ENCODE measurements at regions not wholly inside any gene's neighbourhood (a gene's known extent, or its start where the extent isn't known, plus 50 kb on each side); places are given as distances from the start of the nearest gene placed in this dataset.
A peak's percentile ranks its signal among the peaks of the same experiment; 100 is the strongest.
"Not testable (repeated sequence)": the region's sequence is repeated elsewhere in the genome, so short reads cannot be mapped to it uniquely, and the experiment has no call there.

GRCh38 chr10:9023206-9023605, 968.7 kb downstream of the GATA3 start:
- Mint-ChIP-seq H3K27ac (no peak overlapping the region), H3K4me1 (peaks cover 28% of the 10 kb centered on the region)

DNA sequence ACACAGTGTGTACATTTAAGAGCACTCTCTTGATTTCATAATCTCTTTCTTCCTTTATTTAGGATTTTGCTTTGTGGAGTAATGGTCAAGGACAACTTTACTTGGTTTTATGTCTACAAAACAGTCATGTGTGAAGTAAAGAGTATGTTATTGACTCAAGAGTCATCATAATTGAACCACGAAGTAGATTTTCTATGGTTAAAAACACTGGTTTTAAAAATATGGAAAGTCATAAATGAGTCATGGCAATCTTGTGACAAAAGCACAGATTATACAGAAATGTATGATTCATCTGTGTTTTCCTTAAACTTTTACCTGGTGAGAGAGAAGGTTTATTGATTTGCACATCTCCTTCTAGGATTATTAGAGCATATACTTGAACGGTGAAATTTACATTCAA, 969.7 kb downstream of the GATA3 start:
- H3K4me1 Mint-ChIP-seq: peaks cover 30% of the 10 kb centered on the region
- H3K9me3 Mint-ChIP-seq: no peaks in the 10 kb centered on the region
- DNase-seq (no peak), ATAC-seq (peak; percentile 78)
- H3K27me3 Mint-ChIP-seq: peaks cover 7% of the 10 kb centered on the region
- H3K27ac Mint-ChIP-seq: no peak overlapping the region
- H3K4me3 Mint-ChIP-seq: peak overlapping the region in 1 of 2 donors; percentile 11

More at GRCh38 chr10:9023206-9023605, 968.7 kb downstream of the GATA3 start:
- ATAC-seq (no peak), DNase-seq (no peak)
- no peak overlapping the region for H3K4me3 Mint-ChIP-seq
- peaks cover 7% of the 10 kb centered on the region for H3K27me3 Mint-ChIP-seq
- H3K9me3 Mint-ChIP-seq: no peaks in the 10 kb centered on the region

DNA sequence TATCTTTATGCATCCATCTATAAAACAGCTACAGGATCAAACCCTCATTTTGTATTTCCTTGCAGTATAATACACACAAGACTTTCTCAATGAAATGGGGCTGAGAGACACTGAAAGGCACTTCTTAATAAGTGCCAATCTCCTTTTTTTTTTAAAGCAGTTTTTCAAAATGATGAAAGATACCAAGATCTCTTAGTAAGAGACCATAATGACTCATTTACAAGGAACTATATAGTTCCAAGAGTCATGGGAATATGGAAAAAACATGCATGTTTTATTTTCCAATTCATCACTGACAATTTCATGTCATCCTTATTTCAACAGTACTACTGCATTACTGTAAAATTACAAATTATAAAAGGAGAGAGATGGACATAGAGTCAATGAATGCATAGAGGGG, 973.7 kb downstream of the GATA3 start:
- H3K4me1 Mint-ChIP-seq: peaks cover 34% of the 10 kb centered on the region
- H3K9me3 Mint-ChIP-seq: peaks cover 0 to 2% of the 10 kb centered on the region in 2 donors
- no peaks in the 10 kb centered on the region for H3K27me3 Mint-ChIP-seq
- ATAC-seq (no peak), DNase-seq (no peak)
- H3K4me3 Mint-ChIP-seq: no peak overlapping the region
- no peak overlapping the region for H3K27ac Mint-ChIP-seq

GRCh38 chr10:9035355-9035754, 980.9 kb downstream of the GATA3 start:
- ATAC-seq: no peak

GRCh38 chr10:9036711-9037204, 982.3 kb downstream of the GATA3 start:
- ATAC-seq (no peak), DNase-seq (no peak)
- peaks cover 3% of the 10 kb centered on the region for H3K4me1 Mint-ChIP-seq
- H3K9me3 Mint-ChIP-seq: peaks cover 13 to 31% of the 10 kb centered on the region in 2 donors
- H3K27me3 Mint-ChIP-seq: no peaks in the 10 kb centered on the region
- no peak overlapping the region for H3K27ac Mint-ChIP-seq
- H3K4me3 Mint-ChIP-seq: no peak overlapping the region

More at GRCh38 chr10:9035355-9035754, 980.9 kb downstream of the GATA3 start:
- Mint-ChIP-seq H3K27me3 (no peaks in the 10 kb centered on the region), H3K27ac (peak overlapping the region in 1 of 2 donors; percentile 48), H3K9me3 (peaks cover 13 to 31% of the 10 kb centered on the region in 2 donors), H3K4me1 (peaks cover 4% of the 10 kb centered on the region), H3K4me3 (no peak overlapping the region)
- DNase-seq: no peak

- DNase-seq (no peak), ATAC-seq (no peak)
- no peak overlapping the region for H3K27ac Mint-ChIP-seq
- H3K4me3 Mint-ChIP-seq: no peak overlapping the region
- peaks cover 13 to 30% of the 10 kb centered on the region in 2 donors for H3K9me3 Mint-ChIP-seq
- H3K27me3 Mint-ChIP-seq: no peaks in the 10 kb centered on the region
- H3K4me1 Mint-ChIP-seq: no peaks in the 10 kb centered on the region
These were observed 983.7 kb downstream of the GATA3 start for GRCh38 chr10:9038146-9038714.

GRCh38 chr10:9043466-9043865, 989.0 kb downstream of the GATA3 start:
- Mint-ChIP-seq H3K27me3 (no peaks in the 10 kb centered on the region), H3K27ac (no peak overlapping the region), H3K4me3 (no peak overlapping the region), H3K9me3 (peaks cover 18 to 21% of the 10 kb centered on the region in 2 donors), H3K4me1 (no peaks in the 10 kb centered on the region)
- DNase-seq (no peak), ATAC-seq (no peak)

DNA sequence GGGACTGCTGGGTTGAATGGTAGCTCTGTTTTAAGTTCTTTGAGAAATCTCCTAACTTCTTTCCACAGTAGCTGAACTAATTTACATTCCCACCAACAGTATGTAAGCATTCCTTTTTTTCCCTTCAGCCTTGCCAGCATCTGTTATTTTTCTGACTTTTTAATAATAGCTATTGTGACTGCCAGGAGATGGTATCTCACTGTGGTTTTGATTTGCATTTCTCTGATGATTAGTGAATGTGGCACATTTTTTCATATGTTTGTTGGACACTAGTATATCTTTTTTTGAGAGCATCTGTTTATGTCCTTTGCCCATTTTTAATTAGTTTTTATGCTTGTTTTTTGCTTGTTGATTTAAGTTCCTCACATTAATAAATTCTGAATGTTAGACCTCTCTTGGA, 990.8 kb downstream of the GATA3 start:
- peaks cover 2% of the 10 kb centered on the region for H3K4me1 Mint-ChIP-seq

GRCh38 chr10:9051328-9051974, 997.0 kb downstream of the GATA3 start:
- Mint-ChIP-seq H3K4me1 (peaks cover 26% of the 10 kb centered on the region), H3K27ac (no peak overlapping the region), H3K4me3 (no peak overlapping the region), H3K27me3 (no peaks in the 10 kb centered on the region), H3K9me3 (peaks cover 6 to 18% of the 10 kb centered on the region in 2 donors)
- no peak for ATAC-seq
- no peak for DNase-seq

More for the DNA sequence above, 990.8 kb downstream of the GATA3 start:
- no peak for DNase-seq
- H3K9me3 Mint-ChIP-seq: peaks cover 14 to 21% of the 10 kb centered on the region in 2 donors
- H3K4me3 Mint-ChIP-seq: no peak overlapping the region
- no peaks in the 10 kb centered on the region for H3K27me3 Mint-ChIP-seq
- no peak for ATAC-seq
- H3K27ac Mint-ChIP-seq: no peak overlapping the region

DNA sequence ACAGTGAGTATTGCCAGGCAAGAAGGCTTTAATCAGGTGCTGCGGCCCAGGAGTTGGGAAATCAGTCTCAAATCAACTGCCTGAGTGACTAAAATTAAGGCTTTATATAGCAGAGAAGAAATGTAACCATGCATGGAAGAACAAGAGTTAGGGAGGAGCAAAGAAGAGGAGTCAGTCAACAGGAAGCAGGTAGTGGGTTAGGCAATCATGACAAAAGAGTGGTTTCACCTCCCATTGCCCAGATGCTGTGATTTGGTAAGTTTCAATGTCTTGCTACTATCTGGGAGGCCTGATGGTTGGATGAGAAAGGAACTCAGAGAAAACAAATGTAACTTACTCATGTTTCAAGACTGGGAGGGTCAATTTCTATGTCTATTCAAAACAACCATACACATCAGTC, 998.3 kb downstream of the GATA3 start:
- peaks cover 13 to 18% of the 10 kb centered on the region in 2 donors for H3K9me3 Mint-ChIP-seq
- no peak overlapping the region for H3K4me3 Mint-ChIP-seq
- H3K27me3 Mint-ChIP-seq: no peaks in the 10 kb centered on the region
- no peak for DNase-seq
- peaks cover 26% of the 10 kb centered on the region for H3K4me1 Mint-ChIP-seq
- H3K27ac Mint-ChIP-seq: no peak overlapping the region
- no peak for ATAC-seq

DNA sequence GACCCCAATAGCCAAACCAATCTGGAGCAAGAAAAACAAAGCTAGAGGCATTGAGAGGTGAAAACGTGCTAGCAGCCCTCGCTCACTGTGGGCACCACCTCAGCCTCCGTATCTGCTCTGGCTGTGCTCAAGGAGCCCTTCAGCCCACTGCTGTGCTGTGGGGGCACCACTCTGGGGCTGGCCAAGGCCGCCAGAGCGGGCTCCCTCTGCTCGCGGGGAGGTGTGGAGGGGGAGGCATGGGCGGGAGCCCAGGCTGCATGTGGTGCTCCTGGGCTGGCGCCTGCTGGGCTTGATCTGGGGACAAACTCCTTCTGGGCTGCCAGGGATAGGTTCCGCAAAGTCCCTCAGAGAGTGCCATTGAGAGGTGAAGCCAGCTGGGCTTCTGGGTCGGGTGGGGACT, 1002.0 kb downstream of the GATA3 start:
- ATAC-seq: no peak
- peaks cover 32% of the 10 kb centered on the region for H3K4me1 Mint-ChIP-seq
- H3K9me3 Mint-ChIP-seq: peaks cover 13 to 18% of the 10 kb centered on the region in 2 donors
- no peak overlapping the region for H3K4me3 Mint-ChIP-seq
- H3K27me3 Mint-ChIP-seq: no peaks in the 10 kb centered on the region
- no peak for DNase-seq
- no peak overlapping the region for H3K27ac Mint-ChIP-seq

- DNase-seq, H3K4me3 Mint-ChIP-seq, ATAC-seq, H3K27ac Mint-ChIP-seq, H3K27me3 Mint-ChIP-seq: not testable (repeated sequence)
- Mint-ChIP-seq H3K4me1 (peaks cover 27% of the 10 kb centered on the region), H3K9me3 (peaks cover 13 to 18% of the 10 kb centered on the region in 2 donors)
These were observed 1002.8 kb downstream of the GATA3 start for GRCh38 chr10:9057293-9057692.

DNA sequence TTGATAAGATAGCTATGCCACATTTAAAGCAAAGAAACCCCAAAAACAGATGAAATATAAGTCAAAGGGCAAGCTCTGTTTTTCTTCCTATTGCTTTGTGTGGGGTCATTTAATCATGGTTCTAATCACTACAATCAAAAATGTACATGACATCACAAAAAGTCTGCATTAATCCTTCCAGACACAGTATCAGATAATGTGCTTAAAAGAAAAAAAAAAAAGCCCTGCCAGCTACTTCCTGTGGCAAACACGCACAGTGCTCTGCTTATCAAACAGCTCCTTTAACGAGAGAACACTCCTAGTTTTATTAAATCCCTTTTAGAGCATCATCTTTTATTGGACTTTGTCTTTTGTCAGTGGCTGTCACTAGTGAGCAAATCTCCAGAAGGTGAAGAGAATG, 1005.8 kb downstream of the GATA3 start:
- Mint-ChIP-seq H3K27ac (peak overlapping the region in 1 of 2 donors; percentile 46), H3K4me3 (no peak overlapping the region), H3K4me1 (peaks cover 19% of the 10 kb centered on the region), H3K9me3 (peaks cover 5 to 7% of the 10 kb centered on the region in 2 donors), H3K27me3 (no peaks in the 10 kb centered on the region)
- no peak for ATAC-seq
- no peak for DNase-seq

GRCh38 chr10:9061871-9062270, 1007.4 kb downstream of the GATA3 start:
- ATAC-seq (no peak), DNase-seq (no peak)
- no peaks in the 10 kb centered on the region for H3K27me3 Mint-ChIP-seq
- no peak overlapping the region for H3K27ac Mint-ChIP-seq
- peaks cover 19% of the 10 kb centered on the region for H3K4me1 Mint-ChIP-seq
- H3K4me3 Mint-ChIP-seq: no peak overlapping the region
- H3K9me3 Mint-ChIP-seq: peaks cover 0 to 13% of the 10 kb centered on the region in 2 donors

GRCh38 chr10:9066152-9066551, 1011.7 kb downstream of the GATA3 start:
- H3K4me1 Mint-ChIP-seq: peaks cover 5% of the 10 kb centered on the region
- peaks cover 0 to 6% of the 10 kb centered on the region in 2 donors for H3K9me3 Mint-ChIP-seq
- H3K4me3 Mint-ChIP-seq: no peak overlapping the region
- DNase-seq (no peak), ATAC-seq (no peak)
- no peaks in the 10 kb centered on the region for H3K27me3 Mint-ChIP-seq
- no peak overlapping the region for H3K27ac Mint-ChIP-seq

DNA sequence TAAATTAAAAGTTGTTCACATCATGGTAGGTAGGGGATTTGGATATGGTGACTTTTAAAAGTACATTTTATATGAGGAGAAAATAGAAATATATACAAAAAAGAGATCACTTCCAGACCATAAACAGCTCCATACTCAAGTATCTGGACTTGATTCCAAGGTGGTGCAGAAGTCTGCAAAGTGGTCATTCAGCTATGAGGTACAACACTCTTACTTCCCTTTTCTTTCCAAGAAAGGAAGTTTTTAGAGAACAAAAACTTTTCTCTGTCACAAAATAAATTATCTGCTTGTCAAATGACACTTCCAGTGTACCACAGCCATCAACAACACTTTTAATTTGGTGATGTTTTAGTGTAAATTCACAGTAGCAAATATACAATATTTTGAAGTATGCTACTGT, 1013.5 kb downstream of the GATA3 start:
- ATAC-seq (no peak), DNase-seq (no peak)
- no peak overlapping the region for H3K4me3 Mint-ChIP-seq
- no peak overlapping the region for H3K27ac Mint-ChIP-seq
- no peaks in the 10 kb centered on the region for H3K27me3 Mint-ChIP-seq
- H3K4me1 Mint-ChIP-seq: no peaks in the 10 kb centered on the region
- peaks cover 0 to 6% of the 10 kb centered on the region in 2 donors for H3K9me3 Mint-ChIP-seq
